HFFc6 (cell line): ENCODE measurements at regions not wholly inside any gene's neighbourhood (a gene's known extent, or its start where the extent isn't known, plus 50 kb on each side); places are given as distances from the start of the nearest gene placed in this dataset.

ENCODE experiments used
- DNase-seq: peaks from one replicate; pipeline ENCODE4 v3.0.0-alpha.2; 2018
- H3K27ac Mint-ChIP-seq: 2 replicates; pipeline ENCODE4 v1.8.0; 2020; ENCODE audit warnings: mild to moderate bottlenecking, mixed read lengths
- H3K27me3 Mint-ChIP-seq: 2 replicates; pipeline ENCODE4 v1.8.0; 2021; ENCODE audit warnings: mild to moderate bottlenecking, moderate library complexity, mixed read lengths; ENCODE audit not compliant: insufficient read depth
- H3K36me3 Mint-ChIP-seq: 2 replicates; pipeline ENCODE4 v1.8.0; 2021; ENCODE audit warnings: low read depth, mixed read lengths
- H3K4me1 Mint-ChIP-seq: 2 replicates; pipeline ENCODE4 v1.8.0; 2020; ENCODE audit warnings: low read depth, mixed read lengths
- H3K4me3 Mint-ChIP-seq: 2 replicates; pipeline ENCODE4 v1.8.0; 2020; ENCODE audit warnings: mild to moderate bottlenecking, moderate library complexity, mixed read lengths
- H3K9me3 Mint-ChIP-seq: 2 replicates; pipeline ENCODE4 v1.8.0; 2020; ENCODE audit warnings: mild to moderate bottlenecking, mixed read lengths
- TF ChIP-seq, protein P1 (sequence below): fragments of 200-600 bp; sonication (generic); IDR thresholded peaks from 2 replicates; pipeline ENCODE4 v1.5.0; 2021; ENCODE audit warnings: antibody characterized with exemption, mild to moderate bottlenecking

GRCh38 chr7:3232228-3232627 is 68.8 kb upstream of the SDK1 start:
- H3K27ac Mint-ChIP-seq, result no peak overlapping the region
- H3K36me3 Mint-ChIP-seq, result no peaks in the 10 kb centered on the region; the same call in 1 of the 2 replicates
- no peak overlapping the region for H3K4me3 Mint-ChIP-seq
- H3K27me3 Mint-ChIP-seq, result no peaks in the 10 kb centered on the region; the same call in 1 of the 2 replicates
- no peaks in the 10 kb centered on the region for H3K4me1 Mint-ChIP-seq
- TF ChIP-seq, protein P1, sequence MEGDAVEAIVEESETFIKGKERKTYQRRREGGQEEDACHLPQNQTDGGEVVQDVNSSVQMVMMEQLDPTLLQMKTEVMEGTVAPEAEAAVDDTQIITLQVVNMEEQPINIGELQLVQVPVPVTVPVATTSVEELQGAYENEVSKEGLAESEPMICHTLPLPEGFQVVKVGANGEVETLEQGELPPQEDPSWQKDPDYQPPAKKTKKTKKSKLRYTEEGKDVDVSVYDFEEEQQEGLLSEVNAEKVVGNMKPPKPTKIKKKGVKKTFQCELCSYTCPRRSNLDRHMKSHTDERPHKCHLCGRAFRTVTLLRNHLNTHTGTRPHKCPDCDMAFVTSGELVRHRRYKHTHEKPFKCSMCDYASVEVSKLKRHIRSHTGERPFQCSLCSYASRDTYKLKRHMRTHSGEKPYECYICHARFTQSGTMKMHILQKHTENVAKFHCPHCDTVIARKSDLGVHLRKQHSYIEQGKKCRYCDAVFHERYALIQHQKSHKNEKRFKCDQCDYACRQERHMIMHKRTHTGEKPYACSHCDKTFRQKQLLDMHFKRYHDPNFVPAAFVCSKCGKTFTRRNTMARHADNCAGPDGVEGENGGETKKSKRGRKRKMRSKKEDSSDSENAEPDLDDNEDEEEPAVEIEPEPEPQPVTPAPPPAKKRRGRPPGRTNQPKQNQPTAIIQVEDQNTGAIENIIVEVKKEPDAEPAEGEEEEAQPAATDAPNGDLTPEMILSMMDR, result no peak
- peaks cover 39% of the 10 kb centered on the region for H3K9me3 Mint-ChIP-seq
- DNase-seq, result no peak

GRCh38 chr7:3233301-3233700 is 67.8 kb upstream of the SDK1 start:
- no peak overlapping the region for H3K4me3 Mint-ChIP-seq
- H3K27me3 Mint-ChIP-seq, result no peaks in the 10 kb centered on the region; the same call in 1 of the 2 replicates
- H3K27ac Mint-ChIP-seq, result no peak overlapping the region
- no peak for DNase-seq
- no peaks in the 10 kb centered on the region for H3K4me1 Mint-ChIP-seq
- H3K36me3 Mint-ChIP-seq, result no peaks in the 10 kb centered on the region; the same call in 1 of the 2 replicates
- TF ChIP-seq, protein P1, result no peak
- H3K9me3 Mint-ChIP-seq, result peaks cover 43% of the 10 kb centered on the region

- Mint-ChIP-seq H3K9me3 (peaks cover 44% of the 10 kb centered on the region), H3K36me3 (no peaks in the 10 kb centered on the region; the same call in 1 of the 2 replicates), H3K27me3 (no peaks in the 10 kb centered on the region; the same call in 1 of the 2 replicates), H3K4me3 (no peak overlapping the region), H3K4me1 (no peaks in the 10 kb centered on the region), H3K27ac (no peak overlapping the region)
- TF ChIP-seq, protein P1, result no peak
- no peak for DNase-seq
Measured at GRCh38 chr7:3234051-3234450, 67.0 kb upstream of the SDK1 start.

GRCh38 chr7:3234851-3235250 is 66.2 kb upstream of the SDK1 start:
- no peak for DNase-seq
- H3K4me3 Mint-ChIP-seq, result no peak overlapping the region
- TF ChIP-seq, protein P1, result no peak
- H3K9me3 Mint-ChIP-seq, result peaks cover 40% of the 10 kb centered on the region
- H3K36me3 Mint-ChIP-seq, result no peaks in the 10 kb centered on the region; the same call in 1 of the 2 replicates
- H3K27ac Mint-ChIP-seq, result no peak overlapping the region
- H3K27me3 Mint-ChIP-seq, result no peaks in the 10 kb centered on the region; the same call in 1 of the 2 replicates
- no peaks in the 10 kb centered on the region for H3K4me1 Mint-ChIP-seq

DNA sequence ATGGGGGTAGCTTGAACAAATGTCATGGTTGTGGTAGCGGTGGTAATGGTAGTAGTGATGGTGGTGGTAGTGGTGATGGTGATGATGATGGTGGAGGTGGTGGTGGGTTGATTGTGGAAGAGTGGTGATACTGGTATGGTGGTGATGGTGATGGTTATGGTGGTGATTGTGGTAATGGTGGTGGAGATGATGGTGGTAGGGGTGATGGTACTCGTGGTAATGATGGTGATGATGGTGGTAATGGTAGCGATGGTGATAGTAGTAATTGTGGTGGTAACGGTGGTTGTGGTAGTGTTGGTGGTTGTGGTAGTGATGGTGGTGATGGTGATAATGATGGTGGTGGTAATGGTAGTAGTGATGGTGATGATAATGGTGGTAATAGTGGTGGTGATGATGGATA is 65.7 kb upstream of the SDK1 start:
- TF ChIP-seq, protein P1, result no peak
- H3K9me3 Mint-ChIP-seq, result peaks cover 43% of the 10 kb centered on the region
- H3K36me3 Mint-ChIP-seq, result no peaks in the 10 kb centered on the region; the same call in 1 of the 2 replicates
- H3K4me3 Mint-ChIP-seq, result no peak overlapping the region
- no peak overlapping the region for H3K27ac Mint-ChIP-seq
- H3K4me1 Mint-ChIP-seq, result no peaks in the 10 kb centered on the region
- no peaks in the 10 kb centered on the region for H3K27me3 Mint-ChIP-seq
- DNase-seq, result no peak

- H3K4me3 Mint-ChIP-seq, result no peak overlapping the region
- no peaks in the 10 kb centered on the region for H3K27me3 Mint-ChIP-seq
- no peak for DNase-seq
- TF ChIP-seq, protein P1, result no peak
- no peak overlapping the region for H3K27ac Mint-ChIP-seq
- H3K4me1 Mint-ChIP-seq, result no peaks in the 10 kb centered on the region
- H3K36me3 Mint-ChIP-seq, result peaks cover 5% of the 10 kb centered on the region
- peaks cover 45% of the 10 kb centered on the region for H3K9me3 Mint-ChIP-seq
Measured at GRCh38 chr7:3236268-3236667, 64.8 kb upstream of the SDK1 start.
